ENCODE measurements at regions not wholly inside any gene's neighbourhood (a gene's known extent, or its start where the extent isn't known, plus 50 kb on each side); places are given as distances from the start of the nearest gene placed in this dataset.

- Histone ChIP-seq H3K36me3 (ENCODE audit: control insufficient read depth, insufficient read depth, low read length) (no peaks in the 10 kb centered on the region), H3K79me2 (ENCODE audit: control insufficient read depth, insufficient read depth, low read length) (no peaks in the 10 kb centered on the region), H2AK5ac (ENCODE audit: low read length) (no peak overlapping the region), H3K79me1 (ENCODE audit: low read length) (no peaks in the 10 kb centered on the region), H2BK15ac (replicated peaks; ENCODE audit: low read depth) (no peak overlapping the region), H3K4me1 (ENCODE audit: control insufficient read depth, low read depth, low read length) (no peaks in the 10 kb centered on the region), H3K4me3 (ENCODE audit: low read length) (no peak overlapping the region), H3K23ac (ENCODE audit: low read length) (no peak overlapping the region), H3K4me2 (ENCODE audit: low read length) (no peak overlapping the region), H2BK120ac (ENCODE audit: low read depth, low read length) (no peak overlapping the region), H2BK5ac (ENCODE audit: low read length) (no peak overlapping the region), H4K8ac (ENCODE audit: low read depth, low read length) (no peak overlapping the region), H3K27ac (ENCODE audit: low read depth, low read length) (no peak overlapping the region), H3K56ac (ENCODE audit: low read length) (no peak overlapping the region), H3K9ac (ENCODE audit: low read length) (no peak overlapping the region), H3K18ac (ENCODE audit: low read length) (no peak overlapping the region), H3K27me3 (ENCODE audit: insufficient read depth, low read length, poor library complexity) (peaks cover 5% of the 10 kb centered on the region), H4K5ac (ENCODE audit: low read length) (no peak overlapping the region), H3K4ac (ENCODE audit: low read depth, low read length) (no peak overlapping the region)
- no CpG with 5 or more reads among the region's 8 CpGs for WGBS (ENCODE audit: extremely low coverage, insufficient coverage, low lambda C conversion rate)
- peak; percentile 95 for DNase-seq
Observed at GRCh38 chr22:22342697-22343580, 98.4 kb downstream of the VPREB1 start.

GRCh38 chr22:22343581-22344296, 99.2 kb downstream of the VPREB1 start:
- Histone ChIP-seq H3K4ac (ENCODE audit: low read depth, low read length) (no peak overlapping the region), H3K27me3 (ENCODE audit: insufficient read depth, low read length, poor library complexity) (peaks cover 2% of the 10 kb centered on the region), H3K79me2 (ENCODE audit: control insufficient read depth, insufficient read depth, low read length) (no peaks in the 10 kb centered on the region), H4K8ac (ENCODE audit: low read depth, low read length) (no peak overlapping the region), H2BK15ac (replicated peaks; ENCODE audit: low read depth) (no peak overlapping the region), H4K5ac (ENCODE audit: low read length) (no peak overlapping the region), H3K9ac (ENCODE audit: low read length) (no peak overlapping the region), H3K18ac (ENCODE audit: low read length) (no peak overlapping the region), H3K79me1 (ENCODE audit: low read length) (no peaks in the 10 kb centered on the region), H3K27ac (ENCODE audit: low read depth, low read length) (no peak overlapping the region), H2BK5ac (ENCODE audit: low read length) (no peak overlapping the region), H2AK5ac (ENCODE audit: low read length) (no peak overlapping the region), H2BK120ac (ENCODE audit: low read depth, low read length) (no peak overlapping the region), H3K23ac (ENCODE audit: low read length) (no peak overlapping the region), H3K4me2 (ENCODE audit: low read length) (no peak overlapping the region), H3K36me3 (ENCODE audit: control insufficient read depth, insufficient read depth, low read length) (no peaks in the 10 kb centered on the region), H3K4me1 (ENCODE audit: control insufficient read depth, low read depth, low read length) (no peaks in the 10 kb centered on the region), H3K4me3 (ENCODE audit: low read length) (no peak overlapping the region), H3K56ac (ENCODE audit: low read length) (no peak overlapping the region)
- DNase-seq, result no peak
- WGBS (ENCODE audit: extremely low coverage, insufficient coverage, low lambda C conversion rate), result no CpG with 5 or more reads among the region's 9 CpGs

GRCh38 chr22:22344430-22344829, 99.8 kb downstream of the VPREB1 start:
- Histone ChIP-seq H3K4me1 (ENCODE audit: control insufficient read depth, low read depth, low read length) (no peaks in the 10 kb centered on the region), H4K5ac (ENCODE audit: low read length) (no peak overlapping the region), H3K9ac (ENCODE audit: low read length) (no peak overlapping the region), H3K56ac (ENCODE audit: low read length) (no peak overlapping the region), H3K4me3 (ENCODE audit: low read length) (no peak overlapping the region), H3K4ac (ENCODE audit: low read depth, low read length) (no peak overlapping the region), H3K36me3 (ENCODE audit: control insufficient read depth, insufficient read depth, low read length) (no peaks in the 10 kb centered on the region), H2BK5ac (ENCODE audit: low read length) (no peak overlapping the region), H3K79me1 (ENCODE audit: low read length) (no peaks in the 10 kb centered on the region), H2BK15ac (replicated peaks; ENCODE audit: low read depth) (no peak overlapping the region), H3K18ac (ENCODE audit: low read length) (no peak overlapping the region), H3K27me3 (ENCODE audit: insufficient read depth, low read length, poor library complexity) (peaks cover 2% of the 10 kb centered on the region), H3K4me2 (ENCODE audit: low read length) (no peak overlapping the region), H3K23ac (ENCODE audit: low read length) (no peak overlapping the region), H3K79me2 (ENCODE audit: control insufficient read depth, insufficient read depth, low read length) (no peaks in the 10 kb centered on the region), H4K8ac (ENCODE audit: low read depth, low read length) (no peak overlapping the region), H3K27ac (ENCODE audit: low read depth, low read length) (no peak overlapping the region), H2BK120ac (ENCODE audit: low read depth, low read length) (no peak overlapping the region), H2AK5ac (ENCODE audit: low read length) (no peak overlapping the region)
- DNase-seq, result no peak
- no CpG with 5 or more reads among the region's 5 CpGs for WGBS (ENCODE audit: extremely low coverage, insufficient coverage, low lambda C conversion rate)

- Histone ChIP-seq H3K23ac (ENCODE audit: low read length) (no peak overlapping the region), H3K9ac (ENCODE audit: low read length) (no peak overlapping the region)
- no CpG with 5 or more reads among the region's 5 CpGs for WGBS (ENCODE audit: extremely low coverage, insufficient coverage, low lambda C conversion rate)
Observed at GRCh38 chr22:22345781-22346180, 101.2 kb downstream of the VPREB1 start.

GRCh38 chr22:22346401-22347107, 102.0 kb downstream of the VPREB1 start:
- WGBS (ENCODE audit: extremely low coverage, insufficient coverage, low lambda C conversion rate), result no CpG with 5 or more reads among the region's 3 CpGs
- no peak overlapping the region for H4K8ac ChIP-seq (ENCODE audit: low read depth, low read length)
- H2BK15ac ChIP-seq (replicated peaks; ENCODE audit: low read depth), result no peak overlapping the region
- DNase-seq, result no peak
- H2BK5ac ChIP-seq (ENCODE audit: low read length), result no peak overlapping the region
- no peaks in the 10 kb centered on the region for H3K4me1 ChIP-seq (ENCODE audit: control insufficient read depth, low read depth, low read length)
- peaks cover 6% of the 10 kb centered on the region for H3K27me3 ChIP-seq (ENCODE audit: insufficient read depth, low read length, poor library complexity)
- H3K56ac ChIP-seq (ENCODE audit: low read length), result no peak overlapping the region
- H3K18ac ChIP-seq (ENCODE audit: low read length), result no peak overlapping the region
- no peaks in the 10 kb centered on the region for H3K36me3 ChIP-seq (ENCODE audit: control insufficient read depth, insufficient read depth, low read length)
- H3K27ac ChIP-seq (ENCODE audit: low read depth, low read length), result no peak overlapping the region
- H4K5ac ChIP-seq (ENCODE audit: low read length), result no peak overlapping the region
- no peaks in the 10 kb centered on the region for H3K79me2 ChIP-seq (ENCODE audit: control insufficient read depth, insufficient read depth, low read length)
- H3K4ac ChIP-seq (ENCODE audit: low read depth, low read length), result no peak overlapping the region
- no peak overlapping the region for H3K4me2 ChIP-seq (ENCODE audit: low read length)
- no peak overlapping the region for H3K9ac ChIP-seq (ENCODE audit: low read length)
- H3K4me3 ChIP-seq (ENCODE audit: low read length), result no peak overlapping the region
- H3K23ac ChIP-seq (ENCODE audit: low read length), result no peak overlapping the region
- no peak overlapping the region for H2AK5ac ChIP-seq (ENCODE audit: low read length)
- H2BK120ac ChIP-seq (ENCODE audit: low read depth, low read length), result no peak overlapping the region
- H3K79me1 ChIP-seq (ENCODE audit: low read length), result no peaks in the 10 kb centered on the region

More at GRCh38 chr22:22345781-22346180, 101.2 kb downstream of the VPREB1 start:
- H3K4ac ChIP-seq (ENCODE audit: low read depth, low read length), result no peak overlapping the region
- H2AK5ac ChIP-seq (ENCODE audit: low read length), result no peak overlapping the region
- DNase-seq, result no peak
- H4K5ac ChIP-seq (ENCODE audit: low read length), result no peak overlapping the region
- H2BK5ac ChIP-seq (ENCODE audit: low read length), result no peak overlapping the region
- no peak overlapping the region for H2BK15ac ChIP-seq (replicated peaks; ENCODE audit: low read depth)
- H3K79me1 ChIP-seq (ENCODE audit: low read length), result no peaks in the 10 kb centered on the region
- H3K27ac ChIP-seq (ENCODE audit: low read depth, low read length), result no peak overlapping the region
- H3K4me3 ChIP-seq (ENCODE audit: low read length), result no peak overlapping the region
- H2BK120ac ChIP-seq (ENCODE audit: low read depth, low read length), result no peak overlapping the region
- no peak overlapping the region for H3K4me2 ChIP-seq (ENCODE audit: low read length)
- no peak overlapping the region for H3K56ac ChIP-seq (ENCODE audit: low read length)
- H3K27me3 ChIP-seq (ENCODE audit: insufficient read depth, low read length, poor library complexity), result peaks cover 5% of the 10 kb centered on the region
- H3K36me3 ChIP-seq (ENCODE audit: control insufficient read depth, insufficient read depth, low read length), result no peaks in the 10 kb centered on the region
- no peaks in the 10 kb centered on the region for H3K4me1 ChIP-seq (ENCODE audit: control insufficient read depth, low read depth, low read length)
- H4K8ac ChIP-seq (ENCODE audit: low read depth, low read length), result no peak overlapping the region
- no peak overlapping the region for H3K18ac ChIP-seq (ENCODE audit: low read length)
- H3K79me2 ChIP-seq (ENCODE audit: control insufficient read depth, insufficient read depth, low read length), result no peaks in the 10 kb centered on the region
